ENCODE measurements at regions not wholly inside any gene's neighbourhood (a gene's known extent, or its start where the extent isn't known, plus 50 kb on each side); places are given as distances from the start of the nearest gene placed in this dataset.

- Histone ChIP-seq H3K27ac (no peak overlapping the region), H3K36me3 (no peaks in the 10 kb centered on the region), H3K4me3 (no peak overlapping the region), H3K4me1 (ENCODE audit: control insufficient read depth in 1 of 2, low read depth in 2 of 2) (peaks cover 3 to 10% of the 10 kb centered on the region in 2 donors), H3K27me3 (replicated peaks; ENCODE audit: insufficient read depth) (no peaks in the 10 kb centered on the region), H3K9me3 (no peaks in the 10 kb centered on the region)
- DNase-seq (ENCODE audit: low spot score) (no peak), ATAC-seq (ENCODE audit: insufficient number of reproducible peaks, low FRiP score, low read depth) (no peak)
- no peak for TF ChIP-seq CTCF (IDR thresholded peaks at IDR 0.05)
These were observed 603.6 kb downstream of the PLOD2 start for GRCh38 chr3:145557405-145557804.

- H3K27ac ChIP-seq, result no peak overlapping the region
- no peaks in the 10 kb centered on the region for H3K9me3 ChIP-seq
- H3K4me3 ChIP-seq, result no peak overlapping the region
- no peaks in the 10 kb centered on the region for H3K27me3 ChIP-seq (replicated peaks; ENCODE audit: insufficient read depth)
- DNase-seq (ENCODE audit: low spot score) (no peak), ATAC-seq (ENCODE audit: insufficient number of reproducible peaks, low FRiP score, low read depth) (no peak)
- TF ChIP-seq CTCF (IDR thresholded peaks at IDR 0.05), result no peak
- no peaks in the 10 kb centered on the region for H3K4me1 ChIP-seq (ENCODE audit: control insufficient read depth in 1 of 2, low read depth in 2 of 2)
- no peaks in the 10 kb centered on the region for H3K36me3 ChIP-seq
These were observed 582.5 kb downstream of the PLOD2 start for GRCh38 chr3:145578471-145578870.

GRCh38 chr3:145581694-145582093 lies 579.3 kb downstream of the PLOD2 start:
- Histone ChIP-seq H3K4me1 (ENCODE audit: control insufficient read depth in 1 of 2, low read depth in 2 of 2) (no peaks in the 10 kb centered on the region), H3K36me3 (no peaks in the 10 kb centered on the region), H3K27me3 (replicated peaks; ENCODE audit: insufficient read depth) (no peaks in the 10 kb centered on the region), H3K4me3 (no peak overlapping the region), H3K9me3 (no peaks in the 10 kb centered on the region), H3K27ac (no peak overlapping the region)
- no peak for ATAC-seq (ENCODE audit: insufficient number of reproducible peaks, low FRiP score, low read depth)
- no peak for DNase-seq (ENCODE audit: low spot score)
- TF ChIP-seq CTCF (IDR thresholded peaks at IDR 0.05), result no peak

- Histone ChIP-seq H3K27ac (no peak overlapping the region), H3K36me3 (no peaks in the 10 kb centered on the region), H3K9me3 (no peaks in the 10 kb centered on the region), H3K4me3 (no peak overlapping the region), H3K4me1 (ENCODE audit: control insufficient read depth in 1 of 2, low read depth in 2 of 2) (no peaks in the 10 kb centered on the region), H3K27me3 (replicated peaks; ENCODE audit: insufficient read depth) (no peaks in the 10 kb centered on the region)
- TF ChIP-seq CTCF (IDR thresholded peaks at IDR 0.05), result no peak
- DNase-seq (ENCODE audit: low spot score), result no peak
- ATAC-seq (ENCODE audit: insufficient number of reproducible peaks, low FRiP score, low read depth), result no peak
These were observed 556.1 kb downstream of the PLOD2 start for GRCh38 chr3:145604851-145605250.

- H3K27ac ChIP-seq, result no peak overlapping the region
- no peaks in the 10 kb centered on the region for H3K4me1 ChIP-seq (ENCODE audit: control insufficient read depth in 1 of 2, low read depth in 2 of 2)
- H3K4me3 ChIP-seq, result no peak overlapping the region
- no peaks in the 10 kb centered on the region for H3K36me3 ChIP-seq
- ATAC-seq (ENCODE audit: insufficient number of reproducible peaks, low FRiP score, low read depth) (no peak), DNase-seq (ENCODE audit: low spot score) (no peak)
- H3K27me3 ChIP-seq (replicated peaks; ENCODE audit: insufficient read depth), result no peaks in the 10 kb centered on the region
- H3K9me3 ChIP-seq, result no peaks in the 10 kb centered on the region
- no peak for TF ChIP-seq CTCF (IDR thresholded peaks at IDR 0.05)
These were observed 541.0 kb downstream of the PLOD2 start for GRCh38 chr3:145620002-145620401.
